ENCODE measurements at regions not wholly inside any gene's neighbourhood (a gene's known extent, or its start where the extent isn't known, plus 50 kb on each side); places are given as distances from the start of the nearest gene placed in this dataset.
A peak's percentile ranks its signal among the peaks of the same experiment; 100 is the strongest.

DNA sequence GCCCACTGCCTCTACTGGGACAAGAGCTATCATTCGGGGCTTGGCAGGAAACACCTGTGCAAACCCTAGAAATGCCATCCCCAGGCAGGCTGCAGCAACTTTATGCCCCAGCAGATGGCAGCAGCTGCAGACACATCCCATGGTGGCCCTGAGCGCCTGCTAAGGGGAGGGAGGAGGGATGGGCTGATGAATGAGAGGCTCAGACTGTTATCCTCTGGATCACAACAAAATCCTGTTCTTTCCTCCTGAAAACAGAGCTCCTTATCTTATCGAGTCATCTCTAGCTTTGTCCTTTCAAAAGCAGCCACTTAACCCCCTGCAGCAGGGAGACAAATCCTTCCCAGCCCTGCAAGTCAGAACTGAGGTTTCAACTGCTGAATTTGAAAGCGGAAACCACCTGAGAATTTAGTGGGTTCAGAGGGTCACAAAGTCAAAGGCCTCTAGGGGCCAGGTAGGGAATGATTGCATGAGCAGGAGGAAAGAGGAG lies 90.6 kb upstream of the PROK2 start:
- TF ChIP-seq, protein P1, sequence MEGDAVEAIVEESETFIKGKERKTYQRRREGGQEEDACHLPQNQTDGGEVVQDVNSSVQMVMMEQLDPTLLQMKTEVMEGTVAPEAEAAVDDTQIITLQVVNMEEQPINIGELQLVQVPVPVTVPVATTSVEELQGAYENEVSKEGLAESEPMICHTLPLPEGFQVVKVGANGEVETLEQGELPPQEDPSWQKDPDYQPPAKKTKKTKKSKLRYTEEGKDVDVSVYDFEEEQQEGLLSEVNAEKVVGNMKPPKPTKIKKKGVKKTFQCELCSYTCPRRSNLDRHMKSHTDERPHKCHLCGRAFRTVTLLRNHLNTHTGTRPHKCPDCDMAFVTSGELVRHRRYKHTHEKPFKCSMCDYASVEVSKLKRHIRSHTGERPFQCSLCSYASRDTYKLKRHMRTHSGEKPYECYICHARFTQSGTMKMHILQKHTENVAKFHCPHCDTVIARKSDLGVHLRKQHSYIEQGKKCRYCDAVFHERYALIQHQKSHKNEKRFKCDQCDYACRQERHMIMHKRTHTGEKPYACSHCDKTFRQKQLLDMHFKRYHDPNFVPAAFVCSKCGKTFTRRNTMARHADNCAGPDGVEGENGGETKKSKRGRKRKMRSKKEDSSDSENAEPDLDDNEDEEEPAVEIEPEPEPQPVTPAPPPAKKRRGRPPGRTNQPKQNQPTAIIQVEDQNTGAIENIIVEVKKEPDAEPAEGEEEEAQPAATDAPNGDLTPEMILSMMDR (IDR thresholded peaks at IDR 0.05) = peak; percentile 68 to 85 (median 78)
- TF ChIP-seq POLR2AphosphoS5 (IDR thresholded peaks at IDR 0.05; ENCODE audit: insufficient read depth in 1 of 2, low read depth in 1 of 2) = no peak

Measured in vagina (tissue), 2 donors.